Dedifferentiated amniotic fluid mesenchymal stem cell (primary cell): ENCODE measurements at regions not wholly inside any gene's neighbourhood (a gene's known extent, or its start where the extent isn't known, plus 50 kb on each side); places are given as distances from the start of the nearest gene placed in this dataset.

Experiments
- DNase-seq: peaks from one replicate; pipeline ENCODE4 v3.0.0-alpha.2; 2016; ENCODE audit errors: extremely low spot score

GRCh38 chr7:21086688-21087087, 300.0 kb upstream of the SP8 start:
- no peak for DNase-seq

GRCh38 chr7:21089653-21090052, 303.0 kb upstream of the SP8 start:
- DNase-seq, result no peak

GRCh38 chr7:21092766-21093702, 306.3 kb upstream of the SP8 start:
- no peak for DNase-seq

- no peak for DNase-seq
Measured at GRCh38 chr7:21094589-21094988, 307.9 kb upstream of the SP8 start.

GRCh38 chr7:21099432-21099831, 312.7 kb upstream of the SP8 start:
- no peak for DNase-seq

- no peak for DNase-seq
Measured at GRCh38 chr7:21099955-21100354, 313.3 kb upstream of the SP8 start.

- DNase-seq, result no peak
Measured at GRCh38 chr7:21101541-21101940, 314.9 kb upstream of the SP8 start.

- no peak for DNase-seq
Measured at GRCh38 chr7:21103426-21104123, 316.9 kb upstream of the SP8 start.

GRCh38 chr7:21104124-21104500, 317.4 kb upstream of the SP8 start:
- peak; percentile 9 for DNase-seq

GRCh38 chr7:21106296-21106732, 319.6 kb upstream of the SP8 start:
- DNase-seq, result no peak

- no peak for DNase-seq
Measured at GRCh38 chr7:21107101-21107500, 320.4 kb upstream of the SP8 start.

- DNase-seq, result no peak
Measured at GRCh38 chr7:21108182-21108581, 319.7 kb upstream of the SP4 start.

GRCh38 chr7:21113609-21114415, 314.1 kb upstream of the SP4 start:
- no peak for DNase-seq

- DNase-seq, result no peak
Measured at GRCh38 chr7:21123586-21123985, 304.3 kb upstream of the SP4 start.

- DNase-seq, result no peak
Measured at GRCh38 chr7:21125297-21125696, 302.6 kb upstream of the SP4 start.

GRCh38 chr7:21128062-21128817, 299.6 kb upstream of the SP4 start:
- no peak for DNase-seq

- no peak for DNase-seq
Measured at GRCh38 chr7:21131897-21132296, 296.0 kb upstream of the SP4 start.

- DNase-seq, result no peak
Measured at GRCh38 chr7:21134631-21135030, 293.3 kb upstream of the SP4 start.

- no peak for DNase-seq
Measured at GRCh38 chr7:21135437-21135836, 292.4 kb upstream of the SP4 start.

- no peak for DNase-seq
Measured at GRCh38 chr7:21137640-21138039, 290.2 kb upstream of the SP4 start.

GRCh38 chr7:21140622-21141021, 287.3 kb upstream of the SP4 start:
- DNase-seq, result no peak

GRCh38 chr7:21141476-21141875, 286.4 kb upstream of the SP4 start:
- DNase-seq, result no peak
